ENCODE measurements at regions not wholly inside any gene's neighbourhood (a gene's known extent, or its start where the extent isn't known, plus 50 kb on each side); places are given as distances from the start of the nearest gene placed in this dataset.

DNA sequence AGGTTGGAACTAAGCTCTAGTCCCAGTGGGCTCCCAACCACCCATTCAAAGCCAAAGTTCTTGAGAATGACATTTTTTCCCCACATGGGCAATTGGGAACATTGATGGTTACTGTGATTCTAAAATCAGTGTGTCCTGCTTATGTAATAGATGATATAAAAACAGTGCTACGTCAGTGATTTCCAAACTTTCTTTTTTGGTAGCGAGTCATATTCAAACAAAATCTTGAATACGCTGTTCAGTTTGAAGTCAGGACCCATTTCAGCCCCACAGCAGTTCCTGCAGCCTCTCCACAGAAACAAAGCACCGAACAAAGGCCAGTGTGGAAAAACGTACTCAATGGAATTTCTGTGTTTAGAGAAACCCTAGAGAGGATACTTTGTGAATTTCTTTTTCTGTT is 170.0 kb upstream of the OLIG3 start:
- H3K36me3 ChIP-seq = no peaks in the 10 kb centered on the region

DNA sequence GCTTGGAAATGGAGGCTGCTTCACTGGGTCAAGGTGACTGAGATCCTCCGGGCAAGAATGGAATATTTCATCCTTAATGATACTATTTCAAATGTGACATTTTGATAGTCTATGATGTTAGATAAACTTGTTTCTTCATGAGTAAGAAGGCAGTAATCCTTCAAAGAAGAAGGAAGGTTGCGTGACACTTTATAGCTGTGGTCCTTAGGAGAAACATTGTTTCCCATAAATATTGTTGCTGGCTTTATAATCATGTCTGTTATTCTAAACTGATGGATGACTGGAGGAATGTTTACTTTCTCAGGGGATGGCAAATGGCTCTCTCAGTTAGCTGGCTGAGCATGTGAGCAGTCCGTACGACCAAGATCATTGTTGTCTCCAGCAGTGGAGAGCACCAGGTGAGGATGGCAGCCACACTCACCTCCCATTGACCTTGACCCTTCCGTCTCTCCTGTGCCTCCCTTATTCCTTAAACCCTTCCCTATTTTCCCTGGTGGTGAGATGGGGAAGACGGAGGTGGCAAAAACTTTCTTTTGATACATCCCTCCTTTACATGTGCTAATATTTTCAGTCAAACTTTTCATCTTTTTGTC is 171.2 kb upstream of the OLIG3 start:
- H3K27me3 ChIP-seq = no peaks in the 10 kb centered on the region
- DNase-seq (ENCODE audit: low read depth in 1 of 2, low spot score in 1 of 2) = no peak
- TF ChIP-seq, protein P1, sequence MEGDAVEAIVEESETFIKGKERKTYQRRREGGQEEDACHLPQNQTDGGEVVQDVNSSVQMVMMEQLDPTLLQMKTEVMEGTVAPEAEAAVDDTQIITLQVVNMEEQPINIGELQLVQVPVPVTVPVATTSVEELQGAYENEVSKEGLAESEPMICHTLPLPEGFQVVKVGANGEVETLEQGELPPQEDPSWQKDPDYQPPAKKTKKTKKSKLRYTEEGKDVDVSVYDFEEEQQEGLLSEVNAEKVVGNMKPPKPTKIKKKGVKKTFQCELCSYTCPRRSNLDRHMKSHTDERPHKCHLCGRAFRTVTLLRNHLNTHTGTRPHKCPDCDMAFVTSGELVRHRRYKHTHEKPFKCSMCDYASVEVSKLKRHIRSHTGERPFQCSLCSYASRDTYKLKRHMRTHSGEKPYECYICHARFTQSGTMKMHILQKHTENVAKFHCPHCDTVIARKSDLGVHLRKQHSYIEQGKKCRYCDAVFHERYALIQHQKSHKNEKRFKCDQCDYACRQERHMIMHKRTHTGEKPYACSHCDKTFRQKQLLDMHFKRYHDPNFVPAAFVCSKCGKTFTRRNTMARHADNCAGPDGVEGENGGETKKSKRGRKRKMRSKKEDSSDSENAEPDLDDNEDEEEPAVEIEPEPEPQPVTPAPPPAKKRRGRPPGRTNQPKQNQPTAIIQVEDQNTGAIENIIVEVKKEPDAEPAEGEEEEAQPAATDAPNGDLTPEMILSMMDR (IDR thresholded peaks at IDR 0.05; ENCODE audit: low read depth, low read length) = no peak
- H3K9me3 ChIP-seq (ENCODE audit: low read depth) = peaks cover 4% of the 10 kb centered on the region
- no peak overlapping the region for H3K4me3 ChIP-seq
- H3K4me1 ChIP-seq (ENCODE audit: low read depth) = peaks cover 2% of the 10 kb centered on the region
- no peak overlapping the region for H3K27ac ChIP-seq
- no peaks in the 10 kb centered on the region for H3K36me3 ChIP-seq

More for the DNA sequence above, 170.0 kb upstream of the OLIG3 start:
- Histone ChIP-seq H3K27ac (no peak overlapping the region), H3K9me3 (ENCODE audit: low read depth) (peaks cover 4% of the 10 kb centered on the region), H3K4me3 (no peak overlapping the region), H3K27me3 (no peaks in the 10 kb centered on the region), H3K4me1 (ENCODE audit: low read depth) (peaks cover 5% of the 10 kb centered on the region)
- no peak for DNase-seq (ENCODE audit: low read depth in 1 of 2, low spot score in 1 of 2)
- TF ChIP-seq, protein P1 (IDR thresholded peaks at IDR 0.05; ENCODE audit: low read depth, low read length) = no peak

DNA sequence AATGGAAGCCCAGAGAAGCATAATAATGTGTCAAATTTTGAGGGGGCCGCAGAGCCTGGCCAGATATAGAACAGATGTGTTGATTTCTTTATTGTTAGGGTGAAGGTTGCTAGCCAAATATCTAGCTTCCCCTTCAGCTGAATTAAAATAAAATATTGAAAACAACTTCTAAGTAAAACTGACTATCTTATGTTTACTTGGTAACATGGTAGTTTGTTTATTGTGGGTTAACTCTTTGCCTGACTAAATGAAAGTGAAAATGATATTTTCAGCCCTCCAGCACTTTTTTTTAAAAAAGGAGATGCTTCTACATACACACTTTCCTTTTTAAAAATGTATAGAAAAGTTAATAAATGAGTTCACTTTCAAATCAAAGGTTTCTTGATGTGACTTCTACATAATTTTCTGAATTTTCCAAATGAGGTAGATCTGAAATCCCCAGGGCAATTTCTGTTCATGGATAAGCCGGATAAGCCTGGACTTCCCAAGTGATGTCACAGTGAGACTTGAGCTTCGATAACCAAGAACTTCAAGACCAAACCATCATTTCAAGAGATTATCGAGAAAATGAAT is 172.1 kb upstream of the OLIG3 start:
- no peak for DNase-seq (ENCODE audit: low read depth in 1 of 2, low spot score in 1 of 2)
- TF ChIP-seq, protein P1 (IDR thresholded peaks at IDR 0.05; ENCODE audit: low read depth, low read length) = no peak
- H3K36me3 ChIP-seq = no peaks in the 10 kb centered on the region
- no peak overlapping the region for H3K4me3 ChIP-seq
- H3K9me3 ChIP-seq (ENCODE audit: low read depth) = peaks cover 4% of the 10 kb centered on the region
- no peaks in the 10 kb centered on the region for H3K27me3 ChIP-seq
- no peak overlapping the region for H3K27ac ChIP-seq
- H3K4me1 ChIP-seq (ENCODE audit: low read depth) = no peaks in the 10 kb centered on the region

GRCh38 chr6:137673603-137674002 is 179.4 kb upstream of the OLIG3 start:
- Histone ChIP-seq H3K36me3 (no peaks in the 10 kb centered on the region), H3K9me3 (ENCODE audit: low read depth) (no peaks in the 10 kb centered on the region), H3K27ac (no peak overlapping the region), H3K27me3 (no peaks in the 10 kb centered on the region), H3K4me3 (no peak overlapping the region), H3K4me1 (ENCODE audit: low read depth) (no peaks in the 10 kb centered on the region)
- TF ChIP-seq, protein P1 (IDR thresholded peaks at IDR 0.05; ENCODE audit: low read depth, low read length) = no peak
- DNase-seq (ENCODE audit: low read depth in 1 of 2, low spot score in 1 of 2) = no peak

GRCh38 chr6:137676888-137677287 is 182.7 kb upstream of the OLIG3 start:
- Histone ChIP-seq H3K4me1 (ENCODE audit: low read depth) (no peaks in the 10 kb centered on the region), H3K27me3 (no peaks in the 10 kb centered on the region), H3K9me3 (ENCODE audit: low read depth) (no peaks in the 10 kb centered on the region), H3K27ac (no peak overlapping the region), H3K36me3 (no peaks in the 10 kb centered on the region), H3K4me3 (no peak overlapping the region)
- TF ChIP-seq, protein P1 (IDR thresholded peaks at IDR 0.05; ENCODE audit: low read depth, low read length) = no peak
- DNase-seq (ENCODE audit: low read depth in 1 of 2, low spot score in 1 of 2) = no peak

Data from cardiac muscle cell (in vitro differentiated cells and primary cell).